ENCODE measurements at regions not wholly inside any gene's neighbourhood (a gene's known extent, or its start where the extent isn't known, plus 50 kb on each side); places are given as distances from the start of the nearest gene placed in this dataset.

- TF ChIP-seq GABPA (IDR thresholded peaks at IDR 0.05 in 1 of 2, conservative IDR thresholded peaks at IDR 0.05 in 1 of 2) (no peak), JUND (IDR thresholded peaks at IDR 0.05) (no peak), TAF1 (conservative IDR thresholded peaks at IDR 0.05) (no peak), HNF4A (conservative IDR thresholded peaks at IDR 0.05) (no peak), SP1 (IDR thresholded peaks at IDR 0.05) (no peak)
- TF ChIP-seq, protein P1, sequence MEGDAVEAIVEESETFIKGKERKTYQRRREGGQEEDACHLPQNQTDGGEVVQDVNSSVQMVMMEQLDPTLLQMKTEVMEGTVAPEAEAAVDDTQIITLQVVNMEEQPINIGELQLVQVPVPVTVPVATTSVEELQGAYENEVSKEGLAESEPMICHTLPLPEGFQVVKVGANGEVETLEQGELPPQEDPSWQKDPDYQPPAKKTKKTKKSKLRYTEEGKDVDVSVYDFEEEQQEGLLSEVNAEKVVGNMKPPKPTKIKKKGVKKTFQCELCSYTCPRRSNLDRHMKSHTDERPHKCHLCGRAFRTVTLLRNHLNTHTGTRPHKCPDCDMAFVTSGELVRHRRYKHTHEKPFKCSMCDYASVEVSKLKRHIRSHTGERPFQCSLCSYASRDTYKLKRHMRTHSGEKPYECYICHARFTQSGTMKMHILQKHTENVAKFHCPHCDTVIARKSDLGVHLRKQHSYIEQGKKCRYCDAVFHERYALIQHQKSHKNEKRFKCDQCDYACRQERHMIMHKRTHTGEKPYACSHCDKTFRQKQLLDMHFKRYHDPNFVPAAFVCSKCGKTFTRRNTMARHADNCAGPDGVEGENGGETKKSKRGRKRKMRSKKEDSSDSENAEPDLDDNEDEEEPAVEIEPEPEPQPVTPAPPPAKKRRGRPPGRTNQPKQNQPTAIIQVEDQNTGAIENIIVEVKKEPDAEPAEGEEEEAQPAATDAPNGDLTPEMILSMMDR (IDR thresholded peaks at IDR 0.05; ENCODE audit: low read depth, low read length, missing input control), result no peak
Observed at GRCh38 chr1:5329068-5329739, 663.0 kb downstream of the NPHP4 start (continued).

- Histone ChIP-seq H3K36me3 (ENCODE audit: control insufficient read depth in 4 of 4, insufficient read depth in 3 of 4, low read depth in 1 of 4, low read length in 3 of 4) (no peaks in the 10 kb centered on the region), H3K27ac (ENCODE audit: low read depth in 1 of 2, low read length in 2 of 2) (no peak overlapping the region), H3K27me3 (ENCODE audit: control insufficient read depth in 4 of 4, insufficient read depth in 4 of 4, low read length in 3 of 4) (no peaks in the 10 kb centered on the region), H3K9ac (ENCODE audit: low read depth in 1 of 2, low read length in 2 of 2) (no peak overlapping the region), H3K9me3 (ENCODE audit: control insufficient read depth in 4 of 4, low read length in 3 of 4) (peaks cover 0 to 8% (median 4%) of the 10 kb centered on the region in 4 donors), H3K4me3 (ENCODE audit: low read depth in 1 of 3, low read length in 3 of 3) (no peak overlapping the region), H3K4me1 (ENCODE audit: control insufficient read depth in 4 of 4, insufficient read depth in 4 of 4, low read length in 3 of 4) (no peaks in the 10 kb centered on the region)
- TF ChIP-seq GABPA (IDR thresholded peaks at IDR 0.05 in 1 of 2, conservative IDR thresholded peaks at IDR 0.05 in 1 of 2) (no peak), SP1 (IDR thresholded peaks at IDR 0.05) (no peak), HNF4A (conservative IDR thresholded peaks at IDR 0.05) (no peak), RXRA (IDR thresholded peaks at IDR 0.05) (no peak), MAX (IDR thresholded peaks at IDR 0.05) (no peak)
- TF ChIP-seq, protein P2, sequence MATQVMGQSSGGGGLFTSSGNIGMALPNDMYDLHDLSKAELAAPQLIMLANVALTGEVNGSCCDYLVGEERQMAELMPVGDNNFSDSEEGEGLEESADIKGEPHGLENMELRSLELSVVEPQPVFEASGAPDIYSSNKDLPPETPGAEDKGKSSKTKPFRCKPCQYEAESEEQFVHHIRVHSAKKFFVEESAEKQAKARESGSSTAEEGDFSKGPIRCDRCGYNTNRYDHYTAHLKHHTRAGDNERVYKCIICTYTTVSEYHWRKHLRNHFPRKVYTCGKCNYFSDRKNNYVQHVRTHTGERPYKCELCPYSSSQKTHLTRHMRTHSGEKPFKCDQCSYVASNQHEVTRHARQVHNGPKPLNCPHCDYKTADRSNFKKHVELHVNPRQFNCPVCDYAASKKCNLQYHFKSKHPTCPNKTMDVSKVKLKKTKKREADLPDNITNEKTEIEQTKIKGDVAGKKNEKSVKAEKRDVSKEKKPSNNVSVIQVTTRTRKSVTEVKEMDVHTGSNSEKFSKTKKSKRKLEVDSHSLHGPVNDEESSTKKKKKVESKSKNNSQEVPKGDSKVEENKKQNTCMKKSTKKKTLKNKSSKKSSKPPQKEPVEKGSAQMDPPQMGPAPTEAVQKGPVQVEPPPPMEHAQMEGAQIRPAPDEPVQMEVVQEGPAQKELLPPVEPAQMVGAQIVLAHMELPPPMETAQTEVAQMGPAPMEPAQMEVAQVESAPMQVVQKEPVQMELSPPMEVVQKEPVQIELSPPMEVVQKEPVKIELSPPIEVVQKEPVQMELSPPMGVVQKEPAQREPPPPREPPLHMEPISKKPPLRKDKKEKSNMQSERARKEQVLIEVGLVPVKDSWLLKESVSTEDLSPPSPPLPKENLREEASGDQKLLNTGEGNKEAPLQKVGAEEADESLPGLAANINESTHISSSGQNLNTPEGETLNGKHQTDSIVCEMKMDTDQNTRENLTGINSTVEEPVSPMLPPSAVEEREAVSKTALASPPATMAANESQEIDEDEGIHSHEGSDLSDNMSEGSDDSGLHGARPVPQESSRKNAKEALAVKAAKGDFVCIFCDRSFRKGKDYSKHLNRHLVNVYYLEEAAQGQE (IDR thresholded peaks at IDR 0.05), result no peak
- TF ChIP-seq, protein P3, sequence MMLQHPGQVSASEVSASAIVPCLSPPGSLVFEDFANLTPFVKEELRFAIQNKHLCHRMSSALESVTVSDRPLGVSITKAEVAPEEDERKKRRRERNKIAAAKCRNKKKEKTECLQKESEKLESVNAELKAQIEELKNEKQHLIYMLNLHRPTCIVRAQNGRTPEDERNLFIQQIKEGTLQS (IDR thresholded peaks at IDR 0.05), result no peak
- 75% methylated on average over 2 of the region's 2 CpGs for WGBS
- no peak for DNase-seq (ENCODE audit: low spot score)
Observed at GRCh38 chr1:5324883-5325282, 667.3 kb downstream of the NPHP4 start.

DNA sequence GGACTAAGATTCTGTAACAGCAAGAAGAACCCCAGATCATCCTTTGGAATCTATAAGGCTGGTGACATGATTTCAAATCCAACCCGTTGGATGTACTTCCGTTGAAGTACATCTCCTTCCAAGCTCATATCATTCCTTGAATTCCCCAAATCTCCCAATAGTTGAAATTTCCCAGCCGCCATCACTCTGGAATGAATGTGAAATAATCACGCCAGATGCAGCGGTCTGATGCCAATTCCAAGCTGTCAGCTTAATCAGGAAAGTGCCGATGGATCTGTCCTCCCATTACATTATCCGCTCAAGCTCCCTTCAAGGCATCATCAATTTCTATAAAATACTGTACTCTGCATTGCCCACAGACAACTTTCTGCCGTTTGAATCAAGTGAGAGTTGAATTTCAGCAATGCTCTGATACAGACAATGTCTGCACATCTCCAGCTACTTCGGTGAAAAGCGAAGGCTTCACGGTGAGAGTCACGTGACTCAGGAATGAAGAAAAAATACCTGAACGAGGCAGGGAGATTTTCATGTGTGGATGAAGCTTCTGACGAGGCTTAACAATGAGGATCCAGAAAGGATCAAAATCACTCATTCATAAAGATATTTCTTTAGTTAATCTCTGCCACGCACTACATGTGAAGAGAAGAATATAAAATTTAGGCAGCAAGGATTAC, 663.9 kb downstream of the AJAP1 start:
- Histone ChIP-seq H3K27me3 (ENCODE audit: control insufficient read depth in 4 of 4, insufficient read depth in 4 of 4, low read length in 3 of 4) (peaks cover 0 to 3% (median 0%) of the 10 kb centered on the region in 4 donors), H3K27ac (ENCODE audit: low read depth in 1 of 2, low read length in 2 of 2) (no peak overlapping the region), H3K4me3 (ENCODE audit: low read depth in 1 of 3, low read length in 3 of 3) (no peak overlapping the region), H3K4me1 (ENCODE audit: control insufficient read depth in 4 of 4, insufficient read depth in 4 of 4, low read length in 3 of 4) (no peaks in the 10 kb centered on the region), H3K9me3 (ENCODE audit: control insufficient read depth in 4 of 4, low read length in 3 of 4) (peaks cover 0 to 4% (median 0%) of the 10 kb centered on the region in 4 donors), H3K36me3 (ENCODE audit: control insufficient read depth in 4 of 4, insufficient read depth in 3 of 4, low read depth in 1 of 4, low read length in 3 of 4) (no peaks in the 10 kb centered on the region), H3K9ac (ENCODE audit: low read depth in 1 of 2, low read length in 2 of 2) (no peak overlapping the region)
- 77% methylated on average over 15 of the region's 15 CpGs for WGBS
- DNase-seq (ENCODE audit: low spot score), result no peak
- TF ChIP-seq JUND (IDR thresholded peaks at IDR 0.05), result no peak
- TF ChIP-seq GABPA (IDR thresholded peaks at IDR 0.05 in 1 of 2, conservative IDR thresholded peaks at IDR 0.05 in 1 of 2), result no peak
- TF ChIP-seq RAD21 (IDR thresholded peaks at IDR 0.05), result no peak
- no peak for TF ChIP-seq TAF1 (conservative IDR thresholded peaks at IDR 0.05)
- no peak for TF ChIP-seq MAX (IDR thresholded peaks at IDR 0.05)
- TF ChIP-seq, protein P1 (IDR thresholded peaks at IDR 0.05; ENCODE audit: low read depth, low read length, missing input control), result no peak
- TF ChIP-seq HNF4A (conservative IDR thresholded peaks at IDR 0.05), result no peak
- no peak for TF ChIP-seq EGR1 (IDR thresholded peaks at IDR 0.05; ENCODE audit: low read depth in 2 of 2)
- no peak for TF ChIP-seq FOXA1 (IDR thresholded peaks at IDR 0.05)
- TF ChIP-seq SP1 (IDR thresholded peaks at IDR 0.05), result no peak
- no peak for TF ChIP-seq YY1 (IDR thresholded peaks at IDR 0.05)
